NT2/D1 (cell line): ENCODE measurements at regions not wholly inside any gene's neighbourhood (a gene's known extent, or its start where the extent isn't known, plus 50 kb on each side); places are given as distances from the start of the nearest gene placed in this dataset.

ENCODE experiments used
- SUZ12 ChIP-seq: IDR thresholded peaks from 2 replicates; pipeline ENCODE4 v1.6.1; 2011; ENCODE audit not compliant: insufficient read length, insufficient read depth; ENCODE audit errors: extremely low read depth
- YY1 ChIP-seq: IDR thresholded peaks from 2 replicates; pipeline ENCODE4 v1.6.1; 2011; ENCODE audit not compliant: insufficient read length, insufficient read depth

- TF ChIP-seq YY1 (no peak), SUZ12 (no peak)
These were observed 178.5 kb upstream of the TOX3 start for GRCh38 chr16:52725461-52725860.
